Prostate gland (tissue), 2 donors: ENCODE measurements at regions not wholly inside any gene's neighbourhood (a gene's known extent, or its start where the extent isn't known, plus 50 kb on each side); places are given as distances from the start of the nearest gene placed in this dataset.

Experiments
- DNase-seq: peaks from one replicate; pipeline ENCODE4 v3.0.0-alpha.2; 2019; ENCODE audit warnings: low spot score
- H3K27ac ChIP-seq, 2 donors: fragments of 200-600 bp; sonication (generic); 2 replicates each; pipeline ENCODE4 v1.5.1; 2017 to 2019
- H3K27me3 ChIP-seq: fragments of 200-600 bp; sonication (generic); replicated peaks from 2 replicates; pipeline ENCODE4 v1.5.1; 2019; ENCODE audit not compliant: insufficient read depth
- H3K36me3 ChIP-seq, 2 donors: fragments of 200-600 bp; sonication (generic); 1 replicate in 1 of 2; 2 replicates in 1 of 2; pipeline versions ENCODE4 v1.5.1 to v1.8.1; 2017 to 2019
- H3K4me1 ChIP-seq: fragments of 200-600 bp; sonication (generic); replicated peaks from 2 replicates; pipeline ENCODE4 v1.5.1; 2019
- H3K4me3 ChIP-seq, 2 donors: fragments of 200-600 bp; sonication (generic); 2 replicates each; pipeline ENCODE4 v1.5.1; 2017 to 2019
- H3K9me3 ChIP-seq: fragments of 200-600 bp; sonication (generic); 2 replicates; pipeline ENCODE4 v1.5.1; 2017
- CTCF ChIP-seq, 4 experiments: fragments of 200-600 bp in 2 of 4; fragments of 450-650 bp in 2 of 4; sonication (generic) in 2 of 4; IDR thresholded peaks; 1 replicate in 3 of 4; 2 replicates in 1 of 4; pipeline ENCODE4 v1.5.1; 2016 to 2019; ENCODE audit warnings: antibody characterized with exemption in 4 of 4, mild to moderate bottlenecking in 2 of 4, moderate library complexity in 2 of 4
- POLR2A ChIP-seq: fragments of 450-650 bp; IDR thresholded peaks from one replicate; pipeline ENCODE4 v1.6.1; 2016; ENCODE audit warnings: antibody characterized with exemption, mild to moderate bottlenecking
- POLR2AphosphoS5 ChIP-seq: sonication (generic); formaldehyde crosslinking; IDR thresholded peaks from one replicate; pipeline ENCODE4 v1.6.1; 2017; ENCODE audit warnings: antibody characterized with exemption
- WGBS: methylation state at CpG from one replicate; pipeline ENCODE4 v1.1.5; 2018; 5-methylcytosine and 5-hydroxymethylcytosine counted together
- intact Hi-C: fragments of 100-400 bp; cut with DNase I; formaldehyde crosslinking; loops from one replicate; pipeline ENCODE4 v1.14.2; 2022

GRCh38 chr10:94197241-94197640 is 165.5 kb downstream of the NOC3L start:
- intact Hi-C loops: loop anchor here (10.0 kb wide), 1 partner anchor 92 kb away; no protein-coding TSS in a partner anchor
- Histone ChIP-seq H3K27ac (no peak overlapping the region), H3K36me3 (no peaks in the 10 kb centered on the region)

GRCh38 chr10:94198324-94198723 is 164.4 kb downstream of the NOC3L start:
- intact Hi-C loops: loop anchor here (10.0 kb wide), 1 partner anchor 94 kb away; no protein-coding TSS in a partner anchor
- H3K27me3 ChIP-seq: no peaks in the 10 kb centered on the region
- no peak overlapping the region for H3K4me3 ChIP-seq
- WGBS: 85% methylated on average over 2 of the region's 2 CpGs
- TF ChIP-seq POLR2AphosphoS5: no peak
- no peak for TF ChIP-seq POLR2A
- no peak for TF ChIP-seq CTCF (IDR thresholded peaks at IDR 0.05)
- H3K9me3 ChIP-seq: no peaks in the 10 kb centered on the region
- H3K27ac ChIP-seq: no peak overlapping the region
- no peak for DNase-seq
- no peaks in the 10 kb centered on the region for H3K4me1 ChIP-seq
- no peaks in the 10 kb centered on the region for H3K36me3 ChIP-seq

More at GRCh38 chr10:94197241-94197640, 165.5 kb downstream of the NOC3L start:
- DNase-seq: no peak
- TF ChIP-seq POLR2A (no peak), POLR2AphosphoS5 (no peak)
- no peaks in the 10 kb centered on the region for H3K4me1 ChIP-seq
- no peaks in the 10 kb centered on the region for H3K9me3 ChIP-seq
- no peaks in the 10 kb centered on the region for H3K27me3 ChIP-seq
- H3K4me3 ChIP-seq: no peak overlapping the region

GRCh38 chr10:94199565-94199964 is 163.2 kb downstream of the NOC3L start:
- no peaks in the 10 kb centered on the region for H3K4me1 ChIP-seq
- no peak for DNase-seq
- no peaks in the 10 kb centered on the region for H3K36me3 ChIP-seq
- H3K27ac ChIP-seq: no peak overlapping the region
- TF ChIP-seq CTCF (IDR thresholded peaks at IDR 0.05) (no peak), POLR2AphosphoS5 (no peak), POLR2A (no peak)
- H3K9me3 ChIP-seq: no peaks in the 10 kb centered on the region
- intact Hi-C loops: loop anchor here (10.0 kb wide), 1 partner anchor 95 kb away; no protein-coding TSS in a partner anchor
- H3K27me3 ChIP-seq: no peaks in the 10 kb centered on the region
- WGBS: 49% methylated on average over 5 of the region's 5 CpGs
- no peak overlapping the region for H3K4me3 ChIP-seq

GRCh38 chr10:94200146-94200837 is 162.4 kb downstream of the NOC3L start:
- H3K36me3 ChIP-seq: no peaks in the 10 kb centered on the region
- TF ChIP-seq POLR2A (no peak), POLR2AphosphoS5 (no peak), CTCF (IDR thresholded peaks at IDR 0.05) (no peak)
- intact Hi-C loops: no loop called here
- H3K4me3 ChIP-seq: no peak overlapping the region
- H3K27ac ChIP-seq: no peak overlapping the region
- DNase-seq: no peak
- no peaks in the 10 kb centered on the region for H3K4me1 ChIP-seq
- H3K27me3 ChIP-seq: no peaks in the 10 kb centered on the region
- H3K9me3 ChIP-seq: no peaks in the 10 kb centered on the region
- WGBS: 89% methylated on average over 2 of the region's 2 CpGs

GRCh38 chr10:94205396-94205831 is 157.3 kb downstream of the NOC3L start:
- H3K4me3 ChIP-seq: no peak overlapping the region
- DNase-seq: no peak
- intact Hi-C loops: no loop called here
- no peak overlapping the region for H3K27ac ChIP-seq
- no peaks in the 10 kb centered on the region for H3K27me3 ChIP-seq
- WGBS: 17% methylated on average over 3 of the region's 3 CpGs
- TF ChIP-seq POLR2AphosphoS5 (no peak), CTCF (IDR thresholded peaks at IDR 0.05) (no peak), POLR2A (no peak)
- H3K36me3 ChIP-seq: no peaks in the 10 kb centered on the region
- H3K4me1 ChIP-seq: no peaks in the 10 kb centered on the region
- no peaks in the 10 kb centered on the region for H3K9me3 ChIP-seq
